ENCODE measurements at regions not wholly inside any gene's neighbourhood (a gene's known extent, or its start where the extent isn't known, plus 50 kb on each side); places are given as distances from the start of the nearest gene placed in this dataset.

DNA sequence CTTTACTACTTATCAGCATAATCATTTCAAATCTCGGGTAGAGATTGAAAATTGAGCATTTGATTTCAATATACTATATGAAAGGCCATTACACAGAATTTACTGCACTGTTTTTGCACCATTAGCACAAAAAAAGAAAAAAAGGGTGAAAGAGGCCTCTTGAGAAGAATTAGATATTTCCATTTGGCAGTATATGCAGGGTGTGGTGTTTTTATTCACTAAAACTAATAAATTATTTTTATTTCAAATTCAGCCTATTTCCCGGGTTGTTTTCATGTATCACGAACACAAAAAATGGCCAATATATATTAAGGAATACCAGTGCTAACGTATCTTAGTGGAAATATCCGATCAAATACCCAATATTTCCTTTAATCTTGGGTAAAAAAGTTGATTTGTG, 110.5 kb upstream of the TBL1XR1 start:
- Histone ChIP-seq H3K36me3 (ENCODE audit: insufficient read depth in 1 of 2, low read depth in 1 of 2) (no peaks in the 10 kb centered on the region), H3K27ac (no peak overlapping the region), H3K9me3 (no peaks in the 10 kb centered on the region), H3K4me3 (no peak overlapping the region), H3K27me3 (ENCODE audit: insufficient read depth in 3 of 3, low read length in 2 of 3) (no peaks in the 10 kb centered on the region), H3K4me1 (no peaks in the 10 kb centered on the region)
- WGBS, 3 donors: 82 to 84% (median 83%) methylated on average over 5 of the region's 5 CpGs
- intact Hi-C loops (cut with DNase I): no loop called here
- ATAC-seq (no peak), DNase-seq (no peak)
- TF ChIP-seq, protein P1, sequence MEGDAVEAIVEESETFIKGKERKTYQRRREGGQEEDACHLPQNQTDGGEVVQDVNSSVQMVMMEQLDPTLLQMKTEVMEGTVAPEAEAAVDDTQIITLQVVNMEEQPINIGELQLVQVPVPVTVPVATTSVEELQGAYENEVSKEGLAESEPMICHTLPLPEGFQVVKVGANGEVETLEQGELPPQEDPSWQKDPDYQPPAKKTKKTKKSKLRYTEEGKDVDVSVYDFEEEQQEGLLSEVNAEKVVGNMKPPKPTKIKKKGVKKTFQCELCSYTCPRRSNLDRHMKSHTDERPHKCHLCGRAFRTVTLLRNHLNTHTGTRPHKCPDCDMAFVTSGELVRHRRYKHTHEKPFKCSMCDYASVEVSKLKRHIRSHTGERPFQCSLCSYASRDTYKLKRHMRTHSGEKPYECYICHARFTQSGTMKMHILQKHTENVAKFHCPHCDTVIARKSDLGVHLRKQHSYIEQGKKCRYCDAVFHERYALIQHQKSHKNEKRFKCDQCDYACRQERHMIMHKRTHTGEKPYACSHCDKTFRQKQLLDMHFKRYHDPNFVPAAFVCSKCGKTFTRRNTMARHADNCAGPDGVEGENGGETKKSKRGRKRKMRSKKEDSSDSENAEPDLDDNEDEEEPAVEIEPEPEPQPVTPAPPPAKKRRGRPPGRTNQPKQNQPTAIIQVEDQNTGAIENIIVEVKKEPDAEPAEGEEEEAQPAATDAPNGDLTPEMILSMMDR (IDR thresholded peaks at IDR 0.05): no peak

DNA sequence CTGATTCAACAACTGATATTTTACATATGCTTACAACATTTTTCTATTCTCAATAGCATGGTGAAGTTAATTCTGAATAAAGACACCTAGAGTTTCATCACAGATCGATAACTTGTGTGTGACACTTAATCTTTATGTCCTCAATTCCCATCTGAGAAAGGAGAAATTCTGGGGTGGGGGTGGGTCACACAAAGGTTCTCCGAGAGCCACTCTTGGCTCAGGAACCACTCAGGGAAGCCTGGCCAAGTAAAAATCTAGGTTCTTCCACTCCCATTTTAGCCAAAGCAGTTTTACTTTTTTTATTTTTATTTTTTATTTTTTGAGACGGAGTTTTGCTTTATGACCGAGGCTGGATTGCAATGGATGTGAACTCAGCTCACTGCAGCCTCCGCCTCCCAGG, 111.0 kb upstream of the TBL1XR1 start:
- H3K4me3 ChIP-seq: no peak overlapping the region
- no peak overlapping the region for H3K27ac ChIP-seq
- TF ChIP-seq, protein P1 (IDR thresholded peaks at IDR 0.05): no peak
- no peaks in the 10 kb centered on the region for H3K4me1 ChIP-seq
- ATAC-seq (no peak), DNase-seq (no peak)
- intact Hi-C loops (cut with DNase I): no loop called here
- H3K36me3 ChIP-seq (ENCODE audit: insufficient read depth in 1 of 2, low read depth in 1 of 2): no peaks in the 10 kb centered on the region
- no peaks in the 10 kb centered on the region for H3K27me3 ChIP-seq (ENCODE audit: insufficient read depth in 3 of 3, low read length in 2 of 3)
- H3K9me3 ChIP-seq: no peaks in the 10 kb centered on the region
- WGBS, 3 donors: 80 to 87% (median 84%) methylated on average over 5 of the region's 5 CpGs

DNA sequence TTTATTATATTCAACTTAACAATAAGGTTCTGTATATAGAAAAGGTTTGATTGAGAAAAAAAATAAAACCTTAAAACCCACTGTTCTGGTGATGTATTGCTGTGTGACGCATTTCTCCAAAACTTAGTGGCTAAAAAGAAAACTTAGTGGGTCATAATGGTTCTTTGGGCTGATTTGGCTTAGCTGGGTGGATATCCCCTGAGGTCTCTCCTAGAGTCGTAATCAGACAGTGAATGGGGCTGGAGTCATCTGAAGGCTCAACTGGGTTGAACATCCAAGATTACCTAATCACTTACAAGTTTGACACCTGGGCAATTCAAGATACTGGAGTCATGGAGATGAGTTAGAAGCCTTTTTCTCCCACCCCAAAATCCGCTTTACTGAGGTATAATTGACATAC, 111.6 kb upstream of the TBL1XR1 start:
- TF ChIP-seq, protein P1 (IDR thresholded peaks at IDR 0.05): no peak
- H3K9me3 ChIP-seq: no peaks in the 10 kb centered on the region
- 73 to 93% (median 82%) methylated on average over 3 of the region's 3 CpGs for WGBS, 3 donors
- no peak overlapping the region for H3K27ac ChIP-seq
- no peaks in the 10 kb centered on the region for H3K36me3 ChIP-seq (ENCODE audit: insufficient read depth in 1 of 2, low read depth in 1 of 2)
- intact Hi-C loops (cut with DNase I): no loop called here
- H3K27me3 ChIP-seq (ENCODE audit: insufficient read depth in 3 of 3, low read length in 2 of 3): no peaks in the 10 kb centered on the region
- no peaks in the 10 kb centered on the region for H3K4me1 ChIP-seq
- no peak for DNase-seq
- no peak overlapping the region for H3K4me3 ChIP-seq
- ATAC-seq: no peak

- Histone ChIP-seq H3K9me3 (no peaks in the 10 kb centered on the region), H3K27me3 (ENCODE audit: insufficient read depth in 3 of 3, low read length in 2 of 3) (no peaks in the 10 kb centered on the region), H3K4me1 (no peaks in the 10 kb centered on the region), H3K27ac (no peak overlapping the region), H3K4me3 (no peak overlapping the region), H3K36me3 (ENCODE audit: insufficient read depth in 1 of 2, low read depth in 1 of 2) (no peaks in the 10 kb centered on the region)
- WGBS, 3 donors: 93 to 95% (median 95%) methylated on average over 5 of the region's 5 CpGs
- TF ChIP-seq, protein P1 (IDR thresholded peaks at IDR 0.05): no peak
- DNase-seq (no peak), ATAC-seq (no peak)
- intact Hi-C loops (cut with DNase I): no loop called here
Observed at GRCh38 chr3:177312491-177312890, 115.2 kb upstream of the TBL1XR1 start.

DNA sequence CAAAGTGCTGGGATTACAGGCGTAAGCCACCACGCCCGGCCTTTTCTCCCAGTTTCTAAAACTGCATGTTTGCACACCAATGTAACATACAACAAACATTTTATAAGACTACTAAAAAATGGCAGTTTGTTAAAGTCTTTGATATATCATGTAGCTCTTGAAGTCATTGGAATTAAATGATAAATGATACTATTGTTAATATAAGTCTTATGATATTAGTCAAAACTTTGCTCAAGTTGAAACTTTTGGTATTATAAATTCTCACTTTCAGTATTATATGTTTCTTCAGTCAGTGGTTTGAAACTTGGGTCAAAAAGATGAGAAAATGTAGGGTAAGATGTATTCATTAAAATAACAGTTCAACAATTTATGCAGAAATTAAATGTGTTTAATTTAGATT, 117.6 kb upstream of the TBL1XR1 start:
- WGBS, 3 donors: 96 to 100% (median 98%) methylated on average over 3 of the region's 3 CpGs
- DNase-seq: no peak
- Histone ChIP-seq H3K4me1 (no peaks in the 10 kb centered on the region), H3K27ac (no peak overlapping the region), H3K27me3 (ENCODE audit: insufficient read depth in 3 of 3, low read length in 2 of 3) (no peaks in the 10 kb centered on the region), H3K36me3 (ENCODE audit: insufficient read depth in 1 of 2, low read depth in 1 of 2) (no peaks in the 10 kb centered on the region), H3K4me3 (no peak overlapping the region), H3K9me3 (no peaks in the 10 kb centered on the region)
- TF ChIP-seq, protein P1 (IDR thresholded peaks at IDR 0.05): no peak
- intact Hi-C loops (cut with DNase I): no loop called here
- no peak for ATAC-seq
